GM18861 (cell line): ENCODE measurements at regions not wholly inside any gene's neighbourhood (a gene's known extent, or its start where the extent isn't known, plus 50 kb on each side); places are given as distances from the start of the nearest gene placed in this dataset.

Source experiments
- ATAC-seq: cut with Tn5 transposase; IDR thresholded peaks from one replicate; pipeline ENCODE4 v1.9.1; 2021; ENCODE audit not compliant: unreplicated experiment

DNA sequence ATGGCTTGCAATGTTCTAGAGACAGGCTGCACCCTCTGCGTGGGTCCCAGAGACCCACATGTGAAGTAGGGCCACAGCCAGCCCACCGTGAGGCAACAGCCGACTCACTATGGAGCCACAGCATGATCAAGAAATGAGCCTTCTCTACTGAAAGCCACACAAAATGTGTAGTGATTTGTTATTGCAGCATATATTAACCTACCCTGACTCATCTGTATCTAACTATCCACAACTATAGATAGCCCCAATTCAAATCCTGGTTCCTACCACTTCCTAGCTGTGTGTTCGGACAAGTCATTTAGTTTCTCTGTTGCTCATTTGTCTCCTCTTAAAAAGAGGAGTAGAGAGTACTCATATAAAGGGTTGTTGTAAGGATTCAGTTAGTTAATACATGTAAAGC lies 1152.3 kb downstream of the BCL11B start:
- ATAC-seq, result no peak

DNA sequence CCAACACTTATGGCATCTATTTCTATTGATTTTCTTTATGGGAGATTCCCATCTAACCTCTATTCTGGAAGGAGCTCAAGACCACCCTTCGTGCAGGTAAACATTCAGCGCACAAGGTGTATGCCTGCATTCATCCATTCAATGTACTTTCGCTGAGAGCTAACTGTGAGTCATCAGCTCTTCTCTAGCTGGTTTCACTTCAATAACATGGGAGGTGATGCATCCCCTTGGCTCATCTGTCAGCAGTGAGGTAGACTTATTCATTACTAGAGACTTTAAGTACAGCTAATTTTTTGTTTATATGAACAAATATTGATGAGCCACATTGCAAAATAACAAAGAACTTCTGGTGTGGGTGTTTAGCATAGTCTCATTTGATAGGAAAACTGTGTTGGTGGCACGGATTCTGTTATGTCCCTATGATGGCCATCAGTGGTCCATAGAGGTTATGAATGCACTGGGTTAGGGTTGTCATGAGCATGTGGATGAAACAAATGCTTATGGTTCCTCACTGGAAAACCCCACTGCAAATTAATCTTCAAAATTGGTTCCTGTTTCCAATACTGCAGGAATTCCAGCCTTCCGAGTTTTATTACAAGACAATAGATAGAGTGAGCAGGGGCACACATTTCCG lies 1151.0 kb downstream of the BCL11B start:
- ATAC-seq, result no peak

DNA sequence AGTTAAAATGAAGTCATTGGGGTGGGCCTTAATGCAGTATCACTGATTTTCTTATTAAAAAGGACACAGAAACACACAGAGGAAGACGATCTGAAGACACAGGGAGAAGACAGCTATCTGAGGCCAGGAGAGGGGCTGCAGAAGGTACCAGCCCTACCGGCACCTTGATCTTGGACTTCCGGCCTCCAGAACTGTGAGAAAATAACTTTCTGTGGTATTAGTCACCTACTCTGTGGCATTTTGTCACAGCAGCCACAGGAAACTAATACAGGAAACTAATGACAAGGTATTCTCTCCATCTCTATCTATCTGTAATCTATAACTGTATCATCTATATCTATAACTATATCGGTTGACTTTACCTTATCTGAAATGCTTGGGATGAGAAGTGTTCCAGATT lies 1149.5 kb downstream of the BCL11B start:
- ATAC-seq, result no peak

GRCh38 chr14:98130691-98131090 lies 1141.3 kb downstream of the BCL11B start:
- no peak for ATAC-seq

DNA sequence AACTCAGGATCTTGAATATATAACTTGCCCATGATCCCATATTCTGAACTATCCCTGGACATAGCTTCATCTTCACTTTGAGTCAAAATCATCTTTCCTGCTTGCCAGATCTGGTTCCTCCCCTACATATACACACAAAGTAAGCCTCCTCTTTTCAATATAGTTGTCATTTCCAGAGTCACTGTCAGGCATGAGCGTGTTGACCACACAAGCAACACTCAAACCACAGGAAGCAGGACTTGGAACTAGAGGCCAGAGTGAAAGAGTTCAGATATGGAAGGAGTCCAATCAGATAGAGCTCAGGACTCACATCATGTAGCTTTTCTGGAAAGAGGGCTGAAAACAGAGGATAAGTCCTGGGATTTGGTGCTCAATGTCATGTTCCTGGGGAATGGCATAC lies 1140.6 kb downstream of the BCL11B start:
- no peak for ATAC-seq

DNA sequence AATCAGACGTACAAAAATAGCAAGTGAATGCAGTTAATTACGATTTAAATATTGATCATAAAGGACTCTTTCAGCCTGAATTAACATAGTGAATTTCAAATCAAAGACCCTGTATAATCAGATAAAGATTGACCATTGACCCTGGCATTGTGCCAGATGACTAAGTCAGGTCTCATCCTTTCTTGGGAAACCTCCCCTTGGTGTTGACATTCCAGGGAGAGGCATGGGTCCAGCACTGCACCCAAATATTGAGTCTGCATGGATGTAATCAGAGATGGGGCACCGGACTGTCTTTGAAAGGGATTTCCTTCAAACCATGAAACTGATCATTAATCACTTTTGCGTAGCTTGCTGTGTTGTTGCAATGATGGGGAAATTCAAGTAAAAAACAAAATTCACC lies 1138.2 kb downstream of the BCL11B start:
- ATAC-seq, result no peak

DNA sequence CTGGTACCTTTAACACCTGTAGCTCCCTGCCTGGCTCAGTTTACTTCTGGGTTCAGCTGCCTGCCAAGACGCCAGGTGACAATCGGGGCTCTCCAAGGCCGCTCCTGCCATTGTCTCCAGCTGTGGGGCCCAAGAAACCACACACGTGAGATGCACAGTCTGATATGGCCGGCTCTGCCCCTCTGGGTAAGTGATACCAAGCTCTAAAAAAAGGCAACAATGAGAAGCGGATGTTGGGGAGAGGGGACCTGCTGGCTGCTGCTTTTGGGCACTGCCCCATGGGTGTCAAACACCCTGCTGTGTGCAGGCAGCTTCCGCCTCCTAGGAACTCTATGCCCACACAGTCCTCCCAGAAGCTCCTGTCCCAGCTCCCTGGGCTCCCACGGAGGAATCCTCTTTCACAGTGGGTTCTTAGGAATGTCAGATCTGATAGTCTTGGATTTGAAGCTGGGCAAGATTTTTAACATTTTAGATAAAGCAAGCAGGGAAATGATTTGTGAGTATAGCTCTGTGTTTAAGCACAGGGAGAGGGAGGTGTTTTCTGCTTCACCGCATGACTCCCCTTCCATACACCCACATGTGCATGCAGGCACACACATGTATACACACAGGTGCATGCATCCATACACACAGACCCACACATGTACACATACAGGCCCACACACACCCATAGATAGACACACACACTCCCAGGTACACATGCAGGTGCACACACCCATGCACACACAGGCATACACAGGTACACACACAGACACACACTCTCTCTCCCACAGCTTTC lies 1135.8 kb downstream of the BCL11B start:
- no peak for ATAC-seq

- no peak for ATAC-seq
These were observed 1134.6 kb downstream of the BCL11B start for GRCh38 chr14:98137131-98138025.

GRCh38 chr14:98138666-98139065 lies 1133.3 kb downstream of the BCL11B start:
- no peak for ATAC-seq

- no peak for ATAC-seq
These were observed 1131.0 kb downstream of the BCL11B start for GRCh38 chr14:98140862-98141530.

DNA sequence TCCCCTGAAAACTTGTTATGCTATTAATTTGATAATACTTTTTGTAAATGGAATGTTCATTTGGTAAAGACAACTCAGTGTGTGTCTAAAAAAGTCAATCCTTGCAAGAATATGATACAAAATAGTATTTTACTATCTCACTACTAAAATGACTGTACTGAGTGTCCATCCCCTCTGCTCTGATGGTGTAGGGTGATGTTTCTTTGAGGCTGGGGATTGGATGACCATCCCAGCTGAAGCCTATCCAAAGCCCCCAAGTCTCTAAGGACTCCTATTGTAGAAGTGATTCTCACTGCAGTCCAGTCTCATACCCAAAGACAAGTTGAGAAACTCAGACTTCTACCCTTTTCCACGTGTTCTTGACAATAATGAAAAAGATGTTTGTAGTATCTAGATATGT lies 1128.4 kb downstream of the BCL11B start:
- no peak for ATAC-seq

GRCh38 chr14:98144964-98145363 lies 1127.0 kb downstream of the BCL11B start:
- no peak for ATAC-seq

DNA sequence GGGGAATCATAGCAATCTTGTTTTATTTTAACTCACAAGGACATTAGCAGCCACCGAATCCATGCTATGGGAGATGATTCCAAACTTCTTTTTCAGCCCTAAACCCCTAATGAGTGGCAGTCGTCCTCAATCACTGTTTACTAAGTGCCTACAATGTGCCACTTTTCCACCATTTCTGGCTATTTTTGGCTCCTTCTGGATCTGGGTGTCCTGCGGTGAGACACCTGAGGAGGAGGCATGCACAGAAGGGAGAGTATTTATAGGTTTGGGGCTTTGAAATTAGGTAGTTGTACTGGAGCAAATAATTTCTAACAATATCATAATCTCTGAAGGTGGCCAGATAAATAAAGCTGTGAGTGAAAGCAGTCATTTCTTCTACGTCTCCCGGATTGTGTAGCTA lies 1125.6 kb downstream of the BCL11B start:
- ATAC-seq, result no peak

DNA sequence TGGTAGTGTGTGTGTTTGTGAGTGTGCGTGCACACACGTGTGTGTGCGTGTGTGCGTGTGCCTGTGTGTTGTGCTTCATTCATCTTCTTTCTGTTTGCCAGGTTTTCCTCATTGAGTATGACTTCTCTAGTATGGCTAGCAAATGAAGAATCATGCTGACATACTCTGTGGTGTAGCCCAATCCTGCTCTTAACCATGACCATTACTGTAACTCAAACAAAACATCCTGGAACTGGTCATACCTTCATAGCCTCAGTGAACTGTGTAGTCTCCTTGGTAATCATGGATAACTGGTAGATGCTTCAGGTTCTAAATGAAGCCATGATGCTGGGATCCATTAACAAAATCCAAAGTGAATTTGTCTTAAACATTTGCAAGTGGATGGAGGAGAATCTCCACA lies 1117.7 kb downstream of the BCL11B start:
- no peak for ATAC-seq

GRCh38 chr14:98156411-98156810 lies 1115.6 kb downstream of the BCL11B start:
- ATAC-seq, result no peak

- ATAC-seq, result no peak
These were observed 1111.1 kb downstream of the BCL11B start for GRCh38 chr14:98160901-98161300.

DNA sequence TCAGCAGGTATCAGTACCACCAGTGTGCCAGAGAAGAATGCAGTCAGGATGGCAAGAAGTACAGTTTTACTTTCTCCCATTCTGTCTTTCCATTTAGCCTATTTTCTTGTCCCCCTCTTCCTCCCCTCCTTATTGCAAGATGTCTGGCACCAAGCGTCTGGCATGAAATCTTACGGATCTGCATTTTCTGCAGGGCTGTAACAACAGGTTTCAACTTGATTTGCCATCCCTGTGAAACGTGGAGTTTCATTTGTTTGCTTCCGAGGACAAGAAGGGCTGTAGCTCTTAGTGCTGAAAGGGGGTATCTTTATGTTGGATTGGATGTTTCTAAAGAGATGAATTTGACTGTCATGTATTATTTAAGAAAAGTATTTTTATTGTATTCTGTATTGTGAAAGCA lies 1110.6 kb downstream of the BCL11B start:
- no peak for ATAC-seq

DNA sequence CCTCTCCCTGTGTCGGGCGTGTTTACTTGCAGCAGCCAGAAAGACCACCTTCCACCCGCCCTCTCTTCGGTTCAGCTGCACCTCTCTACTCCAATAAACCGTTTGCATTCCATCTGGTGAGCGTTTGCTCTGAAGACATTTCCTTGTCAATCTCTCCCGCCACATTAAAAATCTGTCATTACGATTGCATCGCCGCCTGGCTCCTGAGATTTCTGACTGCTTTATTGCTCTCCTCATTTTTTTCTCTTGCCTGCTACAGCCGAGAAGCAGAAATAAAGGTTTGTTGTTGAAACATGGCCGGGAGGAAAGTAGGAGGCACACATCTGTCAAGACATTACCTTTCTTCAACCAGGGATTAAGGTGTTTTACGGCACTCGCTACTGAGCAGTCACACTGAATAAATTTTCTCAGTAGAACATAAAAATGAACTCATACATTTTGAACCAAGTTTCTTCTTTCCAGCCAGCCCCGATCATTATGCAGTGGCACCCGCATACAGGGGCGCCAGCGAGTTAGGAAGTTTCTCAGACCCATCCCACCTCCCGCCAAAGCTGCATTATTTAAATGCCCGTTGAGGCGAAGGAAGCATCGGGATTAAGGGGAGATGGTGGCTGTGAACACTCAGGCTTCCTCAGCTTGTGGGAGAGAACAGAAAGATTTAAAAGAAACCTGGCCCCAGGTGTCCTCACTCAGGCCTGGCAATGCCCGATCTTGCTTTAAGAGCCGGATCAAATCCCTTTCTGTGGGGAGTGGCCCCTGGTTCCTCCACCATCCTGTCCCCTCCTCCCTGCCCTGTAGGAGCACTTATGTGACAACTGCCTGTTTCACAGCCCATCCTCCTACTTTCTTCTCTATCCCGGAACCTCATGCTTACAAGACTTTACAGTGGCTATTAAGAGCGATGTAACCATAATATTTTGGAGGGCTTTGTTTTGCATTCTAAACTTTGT lies 1108.9 kb downstream of the BCL11B start:
- no peak for ATAC-seq

GRCh38 chr14:98163873-98164272 lies 1108.1 kb downstream of the BCL11B start:
- ATAC-seq, result no peak

DNA sequence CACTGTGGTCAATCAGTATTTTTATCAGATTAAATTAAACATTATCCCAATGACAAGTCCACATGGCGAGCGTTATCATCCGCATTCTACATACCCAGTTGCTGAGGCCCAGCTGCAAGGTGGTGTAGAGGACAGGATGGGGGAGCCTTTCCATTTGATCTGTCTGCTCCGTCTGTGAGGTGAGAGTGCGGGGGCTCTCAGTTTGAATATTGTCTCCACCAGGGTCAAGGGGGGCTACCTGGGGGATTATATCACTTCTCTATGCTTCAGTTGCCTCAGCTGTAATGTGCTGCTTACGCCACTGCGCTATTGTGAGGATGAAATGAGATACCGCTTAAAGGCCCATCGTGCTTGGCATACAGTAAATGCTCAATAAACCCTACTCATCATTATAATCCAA lies 1106.0 kb downstream of the BCL11B start:
- ATAC-seq, result no peak
